ENCODE measurements at regions not wholly inside any gene's neighbourhood (a gene's known extent, or its start where the extent isn't known, plus 50 kb on each side); places are given as distances from the start of the nearest gene placed in this dataset.

DNA sequence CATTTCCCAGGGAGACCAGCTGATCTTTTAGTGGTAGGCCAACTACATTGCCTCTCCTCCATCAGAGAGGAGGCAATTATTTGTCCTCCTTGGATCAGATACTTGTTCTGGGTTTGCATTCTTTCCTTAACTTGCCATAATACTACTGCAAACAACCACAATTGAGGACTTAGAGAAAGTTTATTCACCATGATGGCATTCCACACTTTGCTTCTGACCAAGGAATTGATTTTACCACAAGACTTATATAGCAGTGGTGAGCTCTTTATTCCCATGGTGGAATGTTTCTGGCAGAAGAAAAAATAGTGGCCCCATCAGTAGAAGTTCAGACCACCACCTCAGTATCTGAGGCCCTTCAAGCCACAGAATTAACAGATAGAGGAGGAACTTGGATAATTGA is 123.9 kb upstream of the PPP3CA start:
- H3K27ac Mint-ChIP-seq, result no peak overlapping the region
- peaks cover 5% of the 10 kb centered on the region for H3K4me1 Mint-ChIP-seq (ENCODE audit: low read depth)
- no peak for DNase-seq (ENCODE audit: low spot score, unreplicated experiment)
- H3K4me3 Mint-ChIP-seq (ENCODE audit: low read depth), result no peak overlapping the region
- TF ChIP-seq, protein P1, sequence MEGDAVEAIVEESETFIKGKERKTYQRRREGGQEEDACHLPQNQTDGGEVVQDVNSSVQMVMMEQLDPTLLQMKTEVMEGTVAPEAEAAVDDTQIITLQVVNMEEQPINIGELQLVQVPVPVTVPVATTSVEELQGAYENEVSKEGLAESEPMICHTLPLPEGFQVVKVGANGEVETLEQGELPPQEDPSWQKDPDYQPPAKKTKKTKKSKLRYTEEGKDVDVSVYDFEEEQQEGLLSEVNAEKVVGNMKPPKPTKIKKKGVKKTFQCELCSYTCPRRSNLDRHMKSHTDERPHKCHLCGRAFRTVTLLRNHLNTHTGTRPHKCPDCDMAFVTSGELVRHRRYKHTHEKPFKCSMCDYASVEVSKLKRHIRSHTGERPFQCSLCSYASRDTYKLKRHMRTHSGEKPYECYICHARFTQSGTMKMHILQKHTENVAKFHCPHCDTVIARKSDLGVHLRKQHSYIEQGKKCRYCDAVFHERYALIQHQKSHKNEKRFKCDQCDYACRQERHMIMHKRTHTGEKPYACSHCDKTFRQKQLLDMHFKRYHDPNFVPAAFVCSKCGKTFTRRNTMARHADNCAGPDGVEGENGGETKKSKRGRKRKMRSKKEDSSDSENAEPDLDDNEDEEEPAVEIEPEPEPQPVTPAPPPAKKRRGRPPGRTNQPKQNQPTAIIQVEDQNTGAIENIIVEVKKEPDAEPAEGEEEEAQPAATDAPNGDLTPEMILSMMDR (IDR thresholded peaks at IDR 0.05; ENCODE audit: unreplicated experiment), result no peak
- H3K27me3 Mint-ChIP-seq, result no peaks in the 10 kb centered on the region
- H3K9me3 Mint-ChIP-seq (ENCODE audit: low read depth), result no peaks in the 10 kb centered on the region
- H3K36me3 Mint-ChIP-seq (ENCODE audit: insufficient read depth), result no peaks in the 10 kb centered on the region

DNA sequence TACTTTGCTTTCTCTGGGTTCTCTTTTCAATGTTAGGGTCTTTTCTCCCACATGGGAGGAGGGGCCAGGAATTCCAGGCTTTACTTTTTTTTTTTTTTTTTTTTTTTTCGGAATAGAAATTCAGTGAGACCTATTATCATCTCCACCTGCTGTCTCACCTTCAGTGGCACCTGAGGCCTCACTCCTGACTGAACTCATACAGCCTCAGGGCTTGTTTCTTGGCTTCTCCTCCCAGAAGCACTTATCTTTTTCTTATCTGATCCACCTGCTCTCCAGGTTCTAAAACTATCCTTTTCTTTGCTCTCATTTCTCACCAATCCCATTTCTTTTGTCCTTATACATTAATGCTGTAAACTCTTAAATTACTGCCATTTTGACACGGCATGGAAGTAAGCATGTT is 117.3 kb upstream of the PPP3CA start:
- Mint-ChIP-seq H3K36me3 (ENCODE audit: insufficient read depth) (no peaks in the 10 kb centered on the region), H3K9me3 (ENCODE audit: low read depth) (peaks cover 4% of the 10 kb centered on the region), H3K27ac (no peak overlapping the region), H3K4me3 (ENCODE audit: low read depth) (no peak overlapping the region), H3K4me1 (ENCODE audit: low read depth) (peaks cover 5% of the 10 kb centered on the region), H3K27me3 (no peaks in the 10 kb centered on the region)
- TF ChIP-seq, protein P1 (IDR thresholded peaks at IDR 0.05; ENCODE audit: unreplicated experiment), result no peak
- DNase-seq (ENCODE audit: low spot score, unreplicated experiment), result no peak

GRCh38 chr4:101458914-101459313 is 111.6 kb upstream of the PPP3CA start:
- Mint-ChIP-seq H3K27me3 (no peaks in the 10 kb centered on the region), H3K4me3 (ENCODE audit: low read depth) (no peak overlapping the region), H3K4me1 (ENCODE audit: low read depth) (no peaks in the 10 kb centered on the region), H3K27ac (no peak overlapping the region), H3K36me3 (ENCODE audit: insufficient read depth) (no peaks in the 10 kb centered on the region), H3K9me3 (ENCODE audit: low read depth) (peaks cover 21% of the 10 kb centered on the region)
- DNase-seq (ENCODE audit: low spot score, unreplicated experiment), result no peak
- TF ChIP-seq, protein P1 (IDR thresholded peaks at IDR 0.05; ENCODE audit: unreplicated experiment), result no peak

DNA sequence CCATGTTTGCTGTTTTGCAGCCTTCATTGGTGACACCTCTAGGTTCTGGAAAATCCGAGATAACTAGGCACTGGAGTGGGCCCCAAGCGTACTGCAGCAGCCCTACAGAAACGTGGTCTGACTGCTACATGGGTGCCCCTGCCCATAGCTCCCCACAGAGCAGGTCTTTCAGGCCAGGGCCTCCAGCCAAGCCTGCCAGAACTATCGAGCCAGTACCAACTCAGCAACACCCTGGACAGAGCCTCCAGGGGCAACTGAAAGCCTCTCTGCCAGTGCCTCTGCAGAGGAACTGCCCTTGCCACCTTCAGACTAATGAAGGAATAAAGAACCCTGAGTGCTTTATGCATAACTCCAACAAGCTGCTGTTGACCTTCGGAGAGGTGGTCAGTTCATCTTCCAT is 111.1 kb upstream of the PPP3CA start:
- H3K27me3 Mint-ChIP-seq, result no peaks in the 10 kb centered on the region
- H3K36me3 Mint-ChIP-seq (ENCODE audit: insufficient read depth), result no peaks in the 10 kb centered on the region
- no peaks in the 10 kb centered on the region for H3K4me1 Mint-ChIP-seq (ENCODE audit: low read depth)

GRCh38 chr4:101451086-101451485 is 103.8 kb upstream of the PPP3CA start:
- Mint-ChIP-seq H3K36me3 (ENCODE audit: insufficient read depth) (no peaks in the 10 kb centered on the region), H3K4me1 (ENCODE audit: low read depth) (peaks cover 5% of the 10 kb centered on the region)

More for the DNA sequence above, 111.1 kb upstream of the PPP3CA start:
- H3K4me3 Mint-ChIP-seq (ENCODE audit: low read depth), result no peak overlapping the region
- no peak for DNase-seq (ENCODE audit: low spot score, unreplicated experiment)
- H3K9me3 Mint-ChIP-seq (ENCODE audit: low read depth), result peaks cover 21% of the 10 kb centered on the region
- H3K27ac Mint-ChIP-seq, result no peak overlapping the region
- TF ChIP-seq, protein P1 (IDR thresholded peaks at IDR 0.05; ENCODE audit: unreplicated experiment), result no peak

More at GRCh38 chr4:101451086-101451485, 103.8 kb upstream of the PPP3CA start:
- TF ChIP-seq, protein P1 (IDR thresholded peaks at IDR 0.05; ENCODE audit: unreplicated experiment), result no peak
- Mint-ChIP-seq H3K27me3 (no peaks in the 10 kb centered on the region), H3K9me3 (ENCODE audit: low read depth) (peaks cover 10% of the 10 kb centered on the region), H3K27ac (no peak overlapping the region), H3K4me3 (ENCODE audit: low read depth) (no peak overlapping the region)
- no peak for DNase-seq (ENCODE audit: low spot score, unreplicated experiment)

Measured in progenitor cell of endocrine pancreas (in vitro differentiated cells).